GM03348 (cell line): ENCODE measurements at regions not wholly inside any gene's neighbourhood (a gene's known extent, or its start where the extent isn't known, plus 50 kb on each side); places are given as distances from the start of the nearest gene placed in this dataset.

Experiments
- DNase-seq: peaks from one replicate; pipeline ENCODE4 v3.0.0; 2012; ENCODE audit warnings: low spot score

GRCh38 chr6:163915131-163915530 lies 500.6 kb downstream of the QKI start:
- no peak for DNase-seq

- DNase-seq, result no peak
Observed at GRCh38 chr6:163913045-163913444, 498.5 kb downstream of the QKI start.

- no peak for DNase-seq
Observed at GRCh38 chr6:163906006-163906710, 491.6 kb downstream of the QKI start.

DNA sequence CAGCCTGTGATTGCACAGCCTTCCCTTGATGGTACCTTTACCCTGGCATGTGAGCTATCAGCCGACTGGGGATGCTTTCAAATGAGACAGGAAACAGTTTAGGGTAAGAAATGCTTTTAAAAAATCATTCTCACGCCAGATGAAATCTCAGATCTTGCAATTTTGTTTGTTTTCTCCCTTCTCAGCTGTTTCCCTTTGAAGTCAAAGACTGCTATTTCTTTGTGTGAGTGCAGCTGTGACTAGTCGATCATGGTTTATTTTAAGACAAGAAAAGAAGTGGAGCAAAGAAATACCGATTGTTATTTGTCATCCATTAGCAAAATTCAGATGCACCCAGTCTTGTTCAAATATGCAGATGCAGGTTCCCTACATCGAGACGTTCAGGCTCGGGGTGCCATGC lies 489.7 kb downstream of the QKI start:
- no peak for DNase-seq

GRCh38 chr6:163903541-163903940 lies 489.0 kb downstream of the QKI start:
- DNase-seq, result no peak

GRCh38 chr6:163902993-163903392 lies 488.5 kb downstream of the QKI start:
- no peak for DNase-seq

DNA sequence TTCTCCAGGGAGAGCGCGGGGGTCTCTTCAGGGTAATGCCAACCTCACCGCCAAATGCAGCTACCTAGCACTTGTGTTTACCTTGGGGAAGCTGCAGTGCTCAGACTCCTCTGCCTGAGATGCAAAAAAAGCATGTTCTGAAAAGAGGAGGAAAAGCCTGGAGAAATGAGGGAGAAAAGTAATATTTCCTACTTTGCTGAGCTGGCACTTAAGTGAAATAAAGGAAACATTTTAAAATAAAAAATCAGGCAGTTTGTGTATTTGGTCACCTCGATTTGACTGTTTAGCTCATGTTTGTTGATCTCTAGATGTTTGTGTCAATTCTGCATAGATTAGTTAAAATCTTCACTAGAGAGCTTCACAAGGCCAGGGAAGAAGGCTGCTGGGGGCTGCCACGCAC lies 487.2 kb downstream of the QKI start:
- no peak for DNase-seq

GRCh38 chr6:163900570-163900969 lies 486.1 kb downstream of the QKI start:
- DNase-seq, result no peak

- no peak for DNase-seq
Observed at GRCh38 chr6:163897669-163898068, 483.2 kb downstream of the QKI start.

GRCh38 chr6:163897030-163897429 lies 482.5 kb downstream of the QKI start:
- peak; percentile 20 for DNase-seq

- DNase-seq, result no peak
Observed at GRCh38 chr6:163895162-163895561, 480.6 kb downstream of the QKI start.

GRCh38 chr6:163893609-163894189 lies 479.2 kb downstream of the QKI start:
- DNase-seq, result no peak

- no peak for DNase-seq
Observed at GRCh38 chr6:163892824-163893561, 478.5 kb downstream of the QKI start.

- no peak for DNase-seq
Observed at GRCh38 chr6:163889904-163890514, 475.5 kb downstream of the QKI start.

GRCh38 chr6:163888030-163888819 lies 473.7 kb downstream of the QKI start:
- no peak for DNase-seq

DNA sequence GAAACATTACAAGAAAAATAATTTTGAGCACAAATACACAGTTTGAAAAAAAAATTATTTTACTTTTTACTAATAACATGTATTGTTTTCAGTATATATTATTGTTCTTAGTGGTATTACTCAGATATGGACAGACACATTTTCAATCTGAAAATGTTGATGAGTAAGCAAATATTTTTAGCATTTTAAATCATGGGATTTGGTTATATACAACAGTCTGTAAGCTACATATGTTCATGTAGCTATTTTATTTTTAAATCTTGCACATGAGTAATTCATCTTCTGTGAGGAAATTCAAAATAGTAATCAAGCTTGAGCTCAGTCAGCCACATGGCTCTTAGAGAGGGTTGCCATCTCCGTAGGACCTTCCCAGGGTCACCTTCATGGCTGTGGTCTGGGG lies 471.9 kb downstream of the QKI start:
- DNase-seq, result no peak

- no peak for DNase-seq
Observed at GRCh38 chr6:163883984-163884383, 469.5 kb downstream of the QKI start.

- no peak for DNase-seq
Observed at GRCh38 chr6:163878698-163879097, 464.2 kb downstream of the QKI start.

DNA sequence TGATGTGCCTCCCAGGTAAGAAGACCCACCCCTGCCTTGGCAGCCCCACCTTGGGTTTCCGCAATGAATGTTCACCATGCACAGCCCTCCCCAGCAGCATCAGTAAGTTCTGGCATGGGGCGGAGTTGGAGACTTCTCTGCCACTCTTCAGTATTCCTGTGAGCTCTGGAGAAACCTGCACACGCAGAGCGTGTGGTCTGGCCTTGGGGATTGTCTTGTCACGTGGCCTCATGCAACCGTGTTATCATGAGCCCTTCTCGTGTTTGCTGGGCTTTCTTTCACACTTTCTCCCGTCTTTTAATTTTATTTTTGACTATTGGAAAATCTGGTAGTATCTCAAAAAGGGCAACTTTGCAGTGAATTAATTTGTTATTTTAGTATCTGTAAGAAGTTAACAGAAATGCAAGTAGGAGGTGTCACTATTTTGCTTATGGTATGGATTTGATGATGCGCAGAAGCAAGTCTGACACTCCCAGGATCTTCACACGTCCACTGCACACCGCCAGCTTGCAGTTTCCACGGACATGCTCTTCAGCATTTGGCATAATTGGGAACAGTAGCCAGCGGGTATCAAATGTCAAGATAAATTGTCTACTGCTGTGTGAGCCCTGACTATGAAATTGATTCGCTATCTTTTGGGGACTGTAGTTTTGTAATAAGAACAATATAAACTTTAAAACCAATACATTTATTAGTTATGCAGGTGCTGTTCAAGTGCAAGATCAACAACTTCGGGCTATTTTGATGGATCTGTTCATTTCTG lies 463.5 kb downstream of the QKI start:
- no peak for DNase-seq

DNA sequence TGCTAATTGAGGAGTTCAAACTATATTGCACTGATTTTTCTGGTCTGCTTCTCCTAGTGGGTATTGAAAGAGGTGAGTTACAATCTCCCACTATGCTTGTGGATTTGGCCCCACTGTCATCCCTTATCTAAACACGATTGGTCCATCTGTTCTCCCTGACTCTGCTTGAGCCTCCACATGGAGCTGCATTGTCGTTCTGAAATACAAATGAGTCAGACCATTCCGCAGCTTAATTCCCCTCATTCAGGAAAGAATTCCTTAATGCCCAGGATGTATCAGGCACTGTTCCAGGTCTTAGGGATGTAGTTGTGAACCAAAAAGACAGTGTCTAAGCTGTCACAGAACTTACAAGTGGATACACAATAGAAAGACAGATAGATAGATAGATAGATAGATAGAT lies 461.9 kb downstream of the QKI start:
- DNase-seq, result no peak

DNA sequence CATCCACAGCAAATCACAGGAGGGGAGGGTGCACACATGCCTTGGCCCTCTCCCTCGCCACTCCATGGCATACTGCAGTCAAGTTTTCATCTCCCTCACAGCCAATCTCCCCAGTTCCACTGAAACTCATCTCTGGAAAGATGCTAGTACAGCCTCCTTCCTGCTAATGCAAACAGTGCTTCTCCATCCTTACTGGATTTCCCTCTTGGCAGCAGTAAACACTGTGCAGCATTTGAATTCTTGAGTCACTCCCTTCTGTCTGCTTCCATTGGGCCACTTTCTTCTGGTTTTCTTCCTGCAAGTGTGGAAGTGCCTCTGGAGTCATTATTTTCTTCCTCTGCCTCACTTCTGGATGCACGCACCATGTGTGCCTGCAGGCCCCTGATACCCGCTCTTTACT lies 460.3 kb downstream of the QKI start:
- DNase-seq, result no peak
